ENCODE measurements at regions not wholly inside any gene's neighbourhood (a gene's known extent, or its start where the extent isn't known, plus 50 kb on each side); places are given as distances from the start of the nearest gene placed in this dataset.

- TF ChIP-seq CTCF (IDR thresholded peaks at IDR 0.05; ENCODE audit: low read depth, low read length) (no peak), POLR2A (IDR thresholded peaks at IDR 0.05; ENCODE audit: extremely low read depth, insufficient read length) (no peak)
Measured at GRCh38 chr7:10473569-10473968, 500.1 kb upstream of the PHF14 start.

Data from NB4 (cell line).